ENCODE measurements at regions not wholly inside any gene's neighbourhood (a gene's known extent, or its start where the extent isn't known, plus 50 kb on each side); places are given as distances from the start of the nearest gene placed in this dataset.

DNA sequence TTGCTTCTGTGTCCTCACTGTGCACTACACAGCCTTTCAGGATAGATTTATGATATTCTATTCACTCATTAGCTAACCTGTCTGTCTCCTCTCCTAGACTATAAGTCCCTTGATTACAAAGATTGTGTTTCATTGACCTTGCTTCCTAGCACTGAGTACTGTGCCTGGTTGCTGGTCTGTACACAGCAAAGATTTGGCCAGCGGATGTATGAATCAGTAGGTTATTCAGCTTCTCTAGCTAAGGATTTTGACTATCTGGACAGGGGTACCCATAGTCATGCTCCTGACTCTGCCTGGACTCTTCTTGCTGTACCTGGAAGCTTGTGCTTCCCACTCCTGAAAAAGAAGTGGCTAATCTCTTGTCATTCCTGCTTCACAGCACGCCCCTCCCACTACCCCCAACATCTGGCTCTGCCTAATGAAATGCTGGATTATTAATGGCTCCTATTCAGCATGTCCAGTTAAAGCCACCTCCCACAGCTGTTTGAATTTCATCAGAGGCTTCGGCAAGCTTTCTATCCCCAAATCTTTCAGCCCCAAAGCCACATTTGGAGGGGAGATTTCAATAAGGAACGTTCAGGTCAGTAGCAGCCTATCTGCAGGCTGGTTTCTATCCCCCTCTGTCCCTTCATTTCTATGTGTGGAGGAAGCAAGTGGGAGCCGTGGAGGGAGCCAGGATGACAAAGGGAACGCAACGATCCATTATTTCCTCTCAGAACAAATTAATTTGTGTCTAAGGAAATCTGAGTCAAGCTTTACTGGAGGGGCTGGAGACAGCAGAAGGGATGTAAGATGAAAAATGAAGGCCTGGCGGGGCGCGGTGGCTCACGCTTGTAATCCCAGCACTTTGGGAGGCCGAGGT lies 64.8 kb upstream of the PPM1J start:
- Mint-ChIP-seq H3K9me3 (ENCODE audit: unreplicated experiment) (no peaks in the 10 kb centered on the region), H3K27me3 (ENCODE audit: unreplicated experiment) (peaks cover 21% of the 10 kb centered on the region), H3K27ac (ENCODE audit: unreplicated experiment) (no peak overlapping the region), H3K4me1 (ENCODE audit: unreplicated experiment) (no peaks in the 10 kb centered on the region), H3K4me3 (ENCODE audit: unreplicated experiment) (no peak overlapping the region), H3K36me3 (ENCODE audit: unreplicated experiment) (no peaks in the 10 kb centered on the region)
- no peak for DNase-seq (ENCODE audit: extremely low spot score, unreplicated experiment)
- TF ChIP-seq, protein P1, sequence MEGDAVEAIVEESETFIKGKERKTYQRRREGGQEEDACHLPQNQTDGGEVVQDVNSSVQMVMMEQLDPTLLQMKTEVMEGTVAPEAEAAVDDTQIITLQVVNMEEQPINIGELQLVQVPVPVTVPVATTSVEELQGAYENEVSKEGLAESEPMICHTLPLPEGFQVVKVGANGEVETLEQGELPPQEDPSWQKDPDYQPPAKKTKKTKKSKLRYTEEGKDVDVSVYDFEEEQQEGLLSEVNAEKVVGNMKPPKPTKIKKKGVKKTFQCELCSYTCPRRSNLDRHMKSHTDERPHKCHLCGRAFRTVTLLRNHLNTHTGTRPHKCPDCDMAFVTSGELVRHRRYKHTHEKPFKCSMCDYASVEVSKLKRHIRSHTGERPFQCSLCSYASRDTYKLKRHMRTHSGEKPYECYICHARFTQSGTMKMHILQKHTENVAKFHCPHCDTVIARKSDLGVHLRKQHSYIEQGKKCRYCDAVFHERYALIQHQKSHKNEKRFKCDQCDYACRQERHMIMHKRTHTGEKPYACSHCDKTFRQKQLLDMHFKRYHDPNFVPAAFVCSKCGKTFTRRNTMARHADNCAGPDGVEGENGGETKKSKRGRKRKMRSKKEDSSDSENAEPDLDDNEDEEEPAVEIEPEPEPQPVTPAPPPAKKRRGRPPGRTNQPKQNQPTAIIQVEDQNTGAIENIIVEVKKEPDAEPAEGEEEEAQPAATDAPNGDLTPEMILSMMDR (IDR thresholded peaks at IDR 0.05) = no peak

DNA sequence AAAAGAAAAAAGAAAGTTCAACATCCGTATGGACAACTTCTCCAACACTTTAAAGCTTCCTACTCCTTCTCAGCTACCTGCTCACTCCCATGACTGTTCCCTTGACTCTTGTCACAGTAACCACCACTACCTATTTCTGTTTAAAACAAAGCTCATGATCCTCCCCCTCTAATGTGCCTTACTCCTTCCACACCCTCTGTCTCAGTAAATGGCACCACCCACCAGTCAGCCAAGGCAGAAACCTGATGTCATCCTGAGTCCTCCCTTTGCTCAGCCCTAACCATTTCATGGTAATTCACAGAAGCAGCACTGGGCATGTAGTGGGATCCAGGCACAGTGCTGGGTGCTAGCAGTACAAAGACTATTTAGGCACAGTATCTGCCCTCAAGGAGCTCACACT lies 63.0 kb upstream of the PPM1J start:
- no peak for DNase-seq (ENCODE audit: extremely low spot score, unreplicated experiment)
- no peak overlapping the region for H3K27ac Mint-ChIP-seq (ENCODE audit: unreplicated experiment)
- no peaks in the 10 kb centered on the region for H3K9me3 Mint-ChIP-seq (ENCODE audit: unreplicated experiment)
- H3K4me3 Mint-ChIP-seq (ENCODE audit: unreplicated experiment) = no peak overlapping the region
- H3K36me3 Mint-ChIP-seq (ENCODE audit: unreplicated experiment) = no peaks in the 10 kb centered on the region
- H3K27me3 Mint-ChIP-seq (ENCODE audit: unreplicated experiment) = peaks cover 16% of the 10 kb centered on the region
- TF ChIP-seq, protein P1 (IDR thresholded peaks at IDR 0.05) = no peak
- H3K4me1 Mint-ChIP-seq (ENCODE audit: unreplicated experiment) = no peaks in the 10 kb centered on the region

DNA sequence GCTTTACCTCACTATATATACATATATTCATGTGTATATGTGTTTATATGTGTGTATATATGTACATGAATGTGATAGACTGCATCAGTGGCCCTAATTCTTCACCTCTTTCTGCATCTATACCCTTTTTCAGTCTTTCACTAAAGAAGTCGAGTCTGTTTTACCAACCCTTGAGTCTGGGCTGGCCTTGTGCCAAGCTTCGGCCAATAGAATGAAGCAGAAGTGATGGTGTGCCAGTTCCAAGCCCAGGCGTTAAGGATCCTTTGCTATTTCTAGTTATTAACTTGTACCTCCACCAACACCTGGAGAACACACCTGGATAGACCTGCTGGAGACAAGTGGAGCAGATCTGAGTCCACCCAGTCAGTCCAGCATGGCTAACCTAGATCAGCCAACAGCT lies 61.6 kb upstream of the PPM1J start:
- H3K4me1 Mint-ChIP-seq (ENCODE audit: unreplicated experiment) = no peaks in the 10 kb centered on the region
- no peaks in the 10 kb centered on the region for H3K36me3 Mint-ChIP-seq (ENCODE audit: unreplicated experiment)
- peaks cover 24% of the 10 kb centered on the region for H3K27me3 Mint-ChIP-seq (ENCODE audit: unreplicated experiment)
- TF ChIP-seq, protein P1 (IDR thresholded peaks at IDR 0.05) = no peak
- no peak for DNase-seq (ENCODE audit: extremely low spot score, unreplicated experiment)
- H3K4me3 Mint-ChIP-seq (ENCODE audit: unreplicated experiment) = no peak overlapping the region
- H3K9me3 Mint-ChIP-seq (ENCODE audit: unreplicated experiment) = no peaks in the 10 kb centered on the region
- H3K27ac Mint-ChIP-seq (ENCODE audit: unreplicated experiment) = no peak overlapping the region

DNA sequence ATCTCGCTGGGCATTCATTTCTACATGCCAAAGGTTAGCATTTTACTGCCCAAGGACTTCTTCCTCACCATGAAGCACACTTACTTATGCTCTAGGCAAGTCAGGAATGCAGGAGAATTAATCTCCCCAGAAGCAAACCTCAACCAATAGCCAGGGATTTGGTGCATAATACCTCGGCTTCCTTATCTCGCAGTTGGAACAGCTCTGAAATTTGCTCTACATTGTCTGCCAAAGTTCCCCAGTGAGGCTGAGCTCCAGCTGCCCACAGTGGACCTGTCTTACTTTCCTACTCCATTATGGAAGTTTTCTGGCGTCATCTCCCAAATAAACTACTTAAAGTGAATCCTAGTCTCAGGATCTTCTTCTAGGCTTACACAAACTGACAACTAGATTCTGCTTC lies 57.6 kb upstream of the PPM1J start:
- TF ChIP-seq, protein P1 (IDR thresholded peaks at IDR 0.05) = no peak
- Mint-ChIP-seq H3K4me3 (ENCODE audit: unreplicated experiment) (no peak overlapping the region), H3K9me3 (ENCODE audit: unreplicated experiment) (no peaks in the 10 kb centered on the region), H3K27me3 (ENCODE audit: unreplicated experiment) (peaks cover 30% of the 10 kb centered on the region), H3K36me3 (ENCODE audit: unreplicated experiment) (no peaks in the 10 kb centered on the region), H3K27ac (ENCODE audit: unreplicated experiment) (no peak overlapping the region), H3K4me1 (ENCODE audit: unreplicated experiment) (no peaks in the 10 kb centered on the region)
- DNase-seq (ENCODE audit: extremely low spot score, unreplicated experiment) = no peak

DNA sequence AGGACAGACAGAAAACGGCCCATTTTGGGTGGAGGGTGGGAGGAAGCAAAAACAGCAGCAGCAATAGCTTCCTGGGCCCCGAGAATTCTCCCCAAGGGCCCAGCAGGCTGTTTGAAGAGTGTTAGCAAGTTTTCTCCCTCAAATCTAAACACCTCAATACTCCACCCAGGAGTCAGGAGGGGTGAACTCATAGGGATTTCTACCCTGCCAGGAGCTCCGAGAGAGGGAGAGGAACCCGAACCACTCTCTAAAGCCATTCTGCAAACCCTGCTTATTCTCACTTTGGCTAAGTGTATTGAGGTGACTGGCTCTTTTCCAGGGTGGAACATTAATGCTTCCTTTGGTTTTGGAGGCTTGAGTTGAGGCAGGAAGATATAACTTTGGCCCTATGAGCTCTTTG lies 55.6 kb upstream of the PPM1J start:
- Mint-ChIP-seq H3K4me3 (ENCODE audit: unreplicated experiment) (no peak overlapping the region), H3K9me3 (ENCODE audit: unreplicated experiment) (peaks cover 3% of the 10 kb centered on the region), H3K36me3 (ENCODE audit: unreplicated experiment) (no peaks in the 10 kb centered on the region), H3K27me3 (ENCODE audit: unreplicated experiment) (peaks cover 35% of the 10 kb centered on the region), H3K4me1 (ENCODE audit: unreplicated experiment) (no peaks in the 10 kb centered on the region), H3K27ac (ENCODE audit: unreplicated experiment) (no peak overlapping the region)
- DNase-seq (ENCODE audit: extremely low spot score, unreplicated experiment) = no peak
- TF ChIP-seq, protein P1 (IDR thresholded peaks at IDR 0.05) = no peak
